HL-60 (cell line): ENCODE measurements at regions not wholly inside any gene's neighbourhood (a gene's known extent, or its start where the extent isn't known, plus 50 kb on each side); places are given as distances from the start of the nearest gene placed in this dataset.

ENCODE experiments used
- GABPA ChIP-seq: IDR thresholded peaks from 2 replicates; pipeline ENCODE4 v1.6.1; 2012; ENCODE audit warnings: low read depth
- POLR2AphosphoS5 ChIP-seq: IDR thresholded peaks from 2 replicates; pipeline ENCODE4 v1.6.1; 2012; ENCODE audit warnings: low read depth
- TF ChIP-seq, protein P1 (sequence below): IDR thresholded peaks from one replicate; pipeline ENCODE4 v1.5.1; 2011; ENCODE audit warnings: low read length, control low read depth, inconsistent platforms; ENCODE audit not compliant: insufficient read depth
- TF ChIP-seq, protein P2 (sequence below): IDR thresholded peaks from 2 replicates; pipeline ENCODE4 v1.6.1; 2012; ENCODE audit warnings: low read depth; ENCODE audit not compliant: insufficient replicate concordance

DNA sequence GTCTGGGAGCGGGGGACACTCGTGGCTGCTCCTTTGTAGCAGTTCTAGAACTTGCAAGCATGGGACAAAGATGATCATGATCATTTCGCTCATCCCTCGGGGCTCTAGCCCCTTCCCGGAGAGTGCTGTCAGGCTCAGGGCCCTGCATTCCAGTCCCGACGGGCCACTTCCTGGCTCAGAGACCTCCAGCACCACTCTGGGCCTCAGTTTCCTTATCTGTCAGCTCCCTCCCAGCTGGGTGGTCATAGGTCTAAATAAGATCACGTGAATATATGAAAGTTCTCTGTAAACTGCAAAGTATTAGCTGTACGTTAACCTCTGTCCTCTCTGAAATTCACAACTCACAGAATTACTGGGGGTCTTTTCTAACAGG lies 52.8 kb upstream of the SLC6A11 start:
- no peak for TF ChIP-seq POLR2AphosphoS5
- TF ChIP-seq, protein P1, sequence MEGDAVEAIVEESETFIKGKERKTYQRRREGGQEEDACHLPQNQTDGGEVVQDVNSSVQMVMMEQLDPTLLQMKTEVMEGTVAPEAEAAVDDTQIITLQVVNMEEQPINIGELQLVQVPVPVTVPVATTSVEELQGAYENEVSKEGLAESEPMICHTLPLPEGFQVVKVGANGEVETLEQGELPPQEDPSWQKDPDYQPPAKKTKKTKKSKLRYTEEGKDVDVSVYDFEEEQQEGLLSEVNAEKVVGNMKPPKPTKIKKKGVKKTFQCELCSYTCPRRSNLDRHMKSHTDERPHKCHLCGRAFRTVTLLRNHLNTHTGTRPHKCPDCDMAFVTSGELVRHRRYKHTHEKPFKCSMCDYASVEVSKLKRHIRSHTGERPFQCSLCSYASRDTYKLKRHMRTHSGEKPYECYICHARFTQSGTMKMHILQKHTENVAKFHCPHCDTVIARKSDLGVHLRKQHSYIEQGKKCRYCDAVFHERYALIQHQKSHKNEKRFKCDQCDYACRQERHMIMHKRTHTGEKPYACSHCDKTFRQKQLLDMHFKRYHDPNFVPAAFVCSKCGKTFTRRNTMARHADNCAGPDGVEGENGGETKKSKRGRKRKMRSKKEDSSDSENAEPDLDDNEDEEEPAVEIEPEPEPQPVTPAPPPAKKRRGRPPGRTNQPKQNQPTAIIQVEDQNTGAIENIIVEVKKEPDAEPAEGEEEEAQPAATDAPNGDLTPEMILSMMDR, result no peak
- TF ChIP-seq, protein P2, sequence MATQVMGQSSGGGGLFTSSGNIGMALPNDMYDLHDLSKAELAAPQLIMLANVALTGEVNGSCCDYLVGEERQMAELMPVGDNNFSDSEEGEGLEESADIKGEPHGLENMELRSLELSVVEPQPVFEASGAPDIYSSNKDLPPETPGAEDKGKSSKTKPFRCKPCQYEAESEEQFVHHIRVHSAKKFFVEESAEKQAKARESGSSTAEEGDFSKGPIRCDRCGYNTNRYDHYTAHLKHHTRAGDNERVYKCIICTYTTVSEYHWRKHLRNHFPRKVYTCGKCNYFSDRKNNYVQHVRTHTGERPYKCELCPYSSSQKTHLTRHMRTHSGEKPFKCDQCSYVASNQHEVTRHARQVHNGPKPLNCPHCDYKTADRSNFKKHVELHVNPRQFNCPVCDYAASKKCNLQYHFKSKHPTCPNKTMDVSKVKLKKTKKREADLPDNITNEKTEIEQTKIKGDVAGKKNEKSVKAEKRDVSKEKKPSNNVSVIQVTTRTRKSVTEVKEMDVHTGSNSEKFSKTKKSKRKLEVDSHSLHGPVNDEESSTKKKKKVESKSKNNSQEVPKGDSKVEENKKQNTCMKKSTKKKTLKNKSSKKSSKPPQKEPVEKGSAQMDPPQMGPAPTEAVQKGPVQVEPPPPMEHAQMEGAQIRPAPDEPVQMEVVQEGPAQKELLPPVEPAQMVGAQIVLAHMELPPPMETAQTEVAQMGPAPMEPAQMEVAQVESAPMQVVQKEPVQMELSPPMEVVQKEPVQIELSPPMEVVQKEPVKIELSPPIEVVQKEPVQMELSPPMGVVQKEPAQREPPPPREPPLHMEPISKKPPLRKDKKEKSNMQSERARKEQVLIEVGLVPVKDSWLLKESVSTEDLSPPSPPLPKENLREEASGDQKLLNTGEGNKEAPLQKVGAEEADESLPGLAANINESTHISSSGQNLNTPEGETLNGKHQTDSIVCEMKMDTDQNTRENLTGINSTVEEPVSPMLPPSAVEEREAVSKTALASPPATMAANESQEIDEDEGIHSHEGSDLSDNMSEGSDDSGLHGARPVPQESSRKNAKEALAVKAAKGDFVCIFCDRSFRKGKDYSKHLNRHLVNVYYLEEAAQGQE, result no peak
- no peak for TF ChIP-seq GABPA
